SJSA1 (cell line): ENCODE measurements at regions not wholly inside any gene's neighbourhood (a gene's known extent, or its start where the extent isn't known, plus 50 kb on each side); places are given as distances from the start of the nearest gene placed in this dataset.

Source experiments
- DNase-seq, 2 experiments: peaks; one replicate each; pipeline ENCODE4 v3.0.0-alpha.2; 2015 to 2020; ENCODE audit warnings: low spot score in 2 of 2, low read depth in 1 of 2
- H3K27ac ChIP-seq: fragments of 250-450 bp; sonication (Bioruptor Pico); 2 replicates; pipeline ENCODE4 v1.5.1; 2020; ENCODE audit warnings: mild to moderate bottlenecking, moderate library complexity
- H3K27me3 ChIP-seq: fragments of 250-450 bp; sonication (Bioruptor Pico); replicated peaks from 2 replicates; pipeline ENCODE4 v1.5.1; 2020; ENCODE audit warnings: mild to moderate bottlenecking, moderate library complexity
- H3K36me3 ChIP-seq: fragments of 250-450 bp; sonication (Bioruptor Pico); 2 replicates; pipeline ENCODE4 v1.5.1; 2020; ENCODE audit warnings: mild to moderate bottlenecking
- H3K4me1 ChIP-seq: fragments of 250-450 bp; sonication (Bioruptor Pico); replicated peaks from 2 replicates; pipeline ENCODE4 v1.6.1; 2021; ENCODE audit warnings: mild to moderate bottlenecking
- H3K4me3 ChIP-seq: fragments of 250-450 bp; sonication (Bioruptor Pico); 2 replicates; pipeline ENCODE4 v1.5.1; 2020; ENCODE audit warnings: mild to moderate bottlenecking
- H3K9me3 ChIP-seq: fragments of 250-450 bp; sonication (Bioruptor Pico); replicated peaks from 2 replicates; pipeline ENCODE4 v1.5.1; 2020; ENCODE audit warnings: mild to moderate bottlenecking

- no peaks in the 10 kb centered on the region for H3K4me1 ChIP-seq
Measured at GRCh38 chr12:131543040-131543439, 167.8 kb upstream of the SFSWAP start.

DNA sequence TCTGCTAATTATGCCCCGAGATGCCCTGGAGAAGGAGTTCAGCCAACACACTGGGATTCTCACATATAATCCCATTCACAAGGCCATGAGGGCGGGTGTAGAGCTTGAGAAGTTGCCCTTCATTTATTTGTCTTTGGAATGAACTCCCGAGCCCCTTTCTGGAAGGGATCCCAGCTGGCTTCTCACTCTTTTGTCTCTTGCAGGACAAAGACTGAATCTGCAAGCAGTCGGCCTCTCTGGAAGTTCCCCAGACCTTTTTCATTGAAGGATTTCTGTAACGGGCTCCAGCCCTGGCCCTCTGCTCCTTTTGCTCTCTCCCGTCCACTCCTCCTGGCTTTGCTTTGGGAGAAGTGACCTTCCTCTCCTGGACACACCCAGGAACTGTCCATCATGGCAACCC lies 163.3 kb upstream of the SFSWAP start:
- Histone ChIP-seq H3K27me3 (0 out of 2 replicates have a peak, but pooled peaks cover 3% of the 10 kb centered on the region), H3K36me3 (no peaks in the 10 kb centered on the region), H3K4me1 (no peaks in the 10 kb centered on the region), H3K27ac (no peak overlapping the region), H3K4me3 (no peak overlapping the region), H3K9me3 (no peaks in the 10 kb centered on the region)
- DNase-seq = no peak

More at GRCh38 chr12:131543040-131543439, 167.8 kb upstream of the SFSWAP start:
- Histone ChIP-seq H3K27ac (no peak overlapping the region), H3K36me3 (no peaks in the 10 kb centered on the region), H3K4me3 (no peak overlapping the region), H3K9me3 (no peaks in the 10 kb centered on the region), H3K27me3 (no peaks in the 10 kb centered on the region)
- no peak for DNase-seq

DNA sequence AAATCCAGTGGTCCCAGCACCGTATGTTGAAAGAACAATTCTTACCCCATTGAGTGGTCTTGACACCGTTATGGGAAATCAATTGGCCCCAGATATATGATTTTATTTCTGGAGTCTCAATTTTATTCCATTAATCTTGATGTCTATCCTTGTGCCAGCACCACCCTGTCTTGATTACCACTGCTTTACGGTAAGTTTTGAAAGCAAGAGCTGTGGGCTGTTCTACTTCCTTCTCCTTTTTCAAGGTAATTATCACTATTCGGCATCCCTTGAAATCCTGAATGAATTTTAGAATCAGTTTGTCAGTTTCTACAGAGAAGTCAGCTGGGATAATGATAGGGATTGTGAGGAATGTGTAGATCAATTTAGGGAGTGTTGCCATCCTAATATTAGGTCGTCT lies 160.8 kb upstream of the SFSWAP start:
- Histone ChIP-seq H3K36me3 (no peaks in the 10 kb centered on the region), H3K27ac (no peak overlapping the region), H3K27me3 (0 out of 2 replicates have a peak, but pooled peaks cover 3% of the 10 kb centered on the region), H3K4me3 (no peak overlapping the region), H3K4me1 (no peaks in the 10 kb centered on the region), H3K9me3 (no peaks in the 10 kb centered on the region)
- DNase-seq = no peak

- Histone ChIP-seq H3K27me3 (0 out of 2 replicates have a peak, but pooled peaks cover 3% of the 10 kb centered on the region), H3K27ac (no peak overlapping the region), H3K4me3 (no peak overlapping the region), H3K36me3 (no peaks in the 10 kb centered on the region), H3K9me3 (no peaks in the 10 kb centered on the region), H3K4me1 (no peaks in the 10 kb centered on the region)
- no peak for DNase-seq
Measured at GRCh38 chr12:131551675-131552491, 159.0 kb upstream of the SFSWAP start.

DNA sequence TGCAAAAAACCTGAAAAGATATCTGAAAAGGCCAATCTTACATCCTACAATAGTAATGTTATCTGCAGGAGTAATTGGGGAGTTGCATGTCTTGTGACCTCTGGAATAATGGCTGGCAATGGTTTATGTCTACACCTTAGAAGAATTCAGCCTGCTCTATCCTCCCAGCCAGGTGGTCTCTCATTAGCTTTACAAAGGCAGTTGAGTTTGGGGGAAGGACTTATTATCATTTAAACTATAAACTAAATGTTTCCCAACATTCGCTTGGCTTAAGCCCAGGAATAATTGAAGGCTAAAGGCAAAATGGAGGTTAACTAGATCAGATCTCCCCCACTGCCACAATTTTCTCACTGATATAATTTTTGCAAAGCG lies 158.4 kb upstream of the SFSWAP start:
- H3K4me3 ChIP-seq = no peak overlapping the region
- no peaks in the 10 kb centered on the region for H3K36me3 ChIP-seq
- no peaks in the 10 kb centered on the region for H3K9me3 ChIP-seq
- no peak for DNase-seq
- H3K4me1 ChIP-seq = no peaks in the 10 kb centered on the region
- 0 out of 2 replicates have a peak, but pooled peaks cover 3% of the 10 kb centered on the region for H3K27me3 ChIP-seq
- no peak overlapping the region for H3K27ac ChIP-seq

DNA sequence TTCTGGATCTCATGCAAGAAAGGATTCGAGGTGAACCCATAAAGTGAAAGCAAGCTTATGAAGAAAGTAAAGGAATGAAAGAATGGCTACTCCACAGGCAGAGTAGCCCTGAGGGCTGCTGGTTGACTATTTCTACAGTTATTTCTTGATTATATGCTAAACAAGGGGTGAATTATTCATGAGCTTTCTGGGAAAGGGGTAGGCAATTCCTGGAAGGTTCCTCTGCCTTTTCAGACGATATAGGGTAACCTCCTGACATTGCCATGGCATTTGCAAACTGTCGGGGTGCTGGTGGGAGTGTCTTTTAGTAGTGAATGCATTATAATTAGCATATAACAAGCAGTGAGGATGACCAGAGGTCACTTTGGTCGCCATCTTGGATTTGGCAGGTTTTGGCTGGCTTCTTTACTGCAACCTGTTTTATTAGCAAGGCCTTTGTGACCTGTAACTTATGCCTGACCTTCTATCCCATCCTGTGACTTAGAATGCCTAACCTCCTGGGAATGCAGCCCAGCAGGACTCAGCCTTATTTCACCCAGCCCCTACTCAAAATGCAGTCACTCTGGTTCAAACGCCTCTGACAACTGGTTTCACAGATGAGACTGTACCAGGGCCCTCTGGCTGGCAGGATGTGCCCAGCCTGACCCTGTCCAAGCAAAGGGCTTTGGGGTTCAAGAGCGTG lies 157.7 kb upstream of the SFSWAP start:
- no peak for DNase-seq
- Histone ChIP-seq H3K4me1 (no peaks in the 10 kb centered on the region), H3K4me3 (no peak overlapping the region), H3K27ac (no peak overlapping the region), H3K36me3 (no peaks in the 10 kb centered on the region), H3K27me3 (0 out of 2 replicates have a peak, but pooled peaks cover 3% of the 10 kb centered on the region), H3K9me3 (no peaks in the 10 kb centered on the region)

GRCh38 chr12:131555197-131555846 lies 155.6 kb upstream of the SFSWAP start:
- Histone ChIP-seq H3K4me1 (no peaks in the 10 kb centered on the region), H3K27me3 (no peaks in the 10 kb centered on the region), H3K9me3 (no peaks in the 10 kb centered on the region), H3K36me3 (no peaks in the 10 kb centered on the region), H3K27ac (no peak overlapping the region), H3K4me3 (no peak overlapping the region)
- DNase-seq = no peak

- Histone ChIP-seq H3K36me3 (no peaks in the 10 kb centered on the region), H3K4me3 (no peak overlapping the region), H3K9me3 (no peaks in the 10 kb centered on the region), H3K27ac (no peak overlapping the region), H3K27me3 (no peaks in the 10 kb centered on the region), H3K4me1 (no peaks in the 10 kb centered on the region)
- DNase-seq = no peak
Measured at GRCh38 chr12:131555866-131556265, 155.0 kb upstream of the SFSWAP start.

- Histone ChIP-seq H3K27ac (no peak overlapping the region), H3K9me3 (no peaks in the 10 kb centered on the region), H3K4me3 (no peak overlapping the region), H3K36me3 (no peaks in the 10 kb centered on the region), H3K4me1 (no peaks in the 10 kb centered on the region), H3K27me3 (no peaks in the 10 kb centered on the region)
- no peak for DNase-seq
Measured at GRCh38 chr12:131557078-131557709, 153.7 kb upstream of the SFSWAP start.

- Histone ChIP-seq H3K27ac (no peak overlapping the region), H3K27me3 (peaks cover 3% of the 10 kb centered on the region), H3K36me3 (no peaks in the 10 kb centered on the region), H3K4me1 (no peaks in the 10 kb centered on the region), H3K9me3 (no peaks in the 10 kb centered on the region), H3K4me3 (no peak overlapping the region)
- DNase-seq = no peak
Measured at GRCh38 chr12:131559517-131560516, 151.1 kb upstream of the SFSWAP start.

GRCh38 chr12:131561051-131561450 lies 149.8 kb upstream of the SFSWAP start:
- H3K27ac ChIP-seq = no peak overlapping the region
- DNase-seq = no peak
- H3K4me3 ChIP-seq = no peak overlapping the region
- H3K36me3 ChIP-seq = no peaks in the 10 kb centered on the region
- no peaks in the 10 kb centered on the region for H3K4me1 ChIP-seq
- no peaks in the 10 kb centered on the region for H3K9me3 ChIP-seq
- peaks cover 11% of the 10 kb centered on the region for H3K27me3 ChIP-seq

GRCh38 chr12:131561891-131562684 lies 148.8 kb upstream of the SFSWAP start:
- H3K4me1 ChIP-seq = no peaks in the 10 kb centered on the region
- DNase-seq = no peak
- H3K36me3 ChIP-seq = no peaks in the 10 kb centered on the region
- H3K9me3 ChIP-seq = no peaks in the 10 kb centered on the region
- no peak overlapping the region for H3K27ac ChIP-seq
- H3K4me3 ChIP-seq = no peak overlapping the region
- peaks cover 11% of the 10 kb centered on the region for H3K27me3 ChIP-seq
